GM23248 (cell line): ENCODE measurements at regions not wholly inside any gene's neighbourhood (a gene's known extent, or its start where the extent isn't known, plus 50 kb on each side); places are given as distances from the start of the nearest gene placed in this dataset.

Experiments used
- DNase-seq: peaks from one replicate; pipeline ENCODE4 v3.0.0-alpha.2; 2015
- H2AFZ ChIP-seq: fragments of 200-600 bp; sonication (generic); 2 replicates; pipeline ENCODE4 v1.6.1; 2016; ENCODE audit warnings: antibody characterized with exemption
- H3F3A ChIP-seq: fragments of 200-600 bp; sonication (generic); 2 replicates; pipeline ENCODE4 v1.6.1; 2016; ENCODE audit warnings: mild to moderate bottlenecking, antibody characterized with exemption, mixed run types; ENCODE audit not compliant: insufficient read depth
- H3K27ac ChIP-seq: fragments of 200-600 bp; sonication (generic); 2 replicates; pipeline ENCODE4 v1.5.1; 2016; ENCODE audit warnings: mild to moderate bottlenecking
- H3K27me3 ChIP-seq: fragments of 200-600 bp; sonication (generic); replicated peaks from 2 replicates; pipeline ENCODE4 v1.6.1; 2016; ENCODE audit warnings: mild to moderate bottlenecking; ENCODE audit not compliant: insufficient read depth
- H3K36me3 ChIP-seq: fragments of 200-600 bp; sonication (generic); 2 replicates; pipeline ENCODE4 v1.6.1; 2016; ENCODE audit warnings: low read depth, mild to moderate bottlenecking
- H3K4me1 ChIP-seq: fragments of 200-600 bp; sonication (generic); 2 replicates; pipeline ENCODE4 v1.6.1; 2016; ENCODE audit warnings: mild to moderate bottlenecking; ENCODE audit not compliant: insufficient read depth
- H3K4me2 ChIP-seq: fragments of 200-600 bp; sonication (generic); one replicate; pipeline ENCODE4 v1.6.1; 2016; ENCODE audit warnings: mild to moderate bottlenecking; ENCODE audit not compliant: unreplicated experiment
- H3K4me3 ChIP-seq: fragments of 200-600 bp; sonication (generic); 2 replicates; pipeline ENCODE4 v1.5.1; 2016; ENCODE audit warnings: mild to moderate bottlenecking
- H3K79me2 ChIP-seq: fragments of 200-600 bp; sonication (generic); 2 replicates; pipeline ENCODE4 v1.6.1; 2016; ENCODE audit warnings: mild to moderate bottlenecking; ENCODE audit not compliant: insufficient read depth
- H3K9ac ChIP-seq: fragments of 200-600 bp; sonication (generic); 2 replicates; pipeline ENCODE4 v1.6.1; 2016; ENCODE audit warnings: mild to moderate bottlenecking
- H3K9me2 ChIP-seq: fragments of 200-600 bp; sonication (generic); 2 replicates; pipeline ENCODE4 v1.6.1; 2016; ENCODE audit warnings: mixed run types, mild to moderate bottlenecking, moderate library complexity; ENCODE audit not compliant: insufficient read depth
- H3K9me3 ChIP-seq: fragments of 200-600 bp; sonication (generic); one replicate; pipeline ENCODE4 v1.6.1; 2017; ENCODE audit warnings: low read depth
- H4K20me1 ChIP-seq: fragments of 200-600 bp; sonication (generic); 2 replicates; pipeline ENCODE4 v1.6.0; 2016; ENCODE audit not compliant: insufficient read depth
- EZH2 ChIP-seq: fragments of 200-600 bp; sonication (generic); IDR thresholded peaks from 2 replicates; pipeline ENCODE4 v1.6.1; 2018; ENCODE audit warnings: antibody characterized with exemption, mild to moderate bottlenecking; ENCODE audit not compliant: insufficient read depth, poor library complexity, severe bottlenecking
- EZH2phosphoT487 ChIP-seq: fragments of 200-600 bp; sonication (generic); IDR thresholded peaks from 2 replicates; pipeline ENCODE4 v1.6.1; 2018; ENCODE audit warnings: antibody characterized with exemption, moderate library complexity, mild to moderate bottlenecking, low read depth; ENCODE audit not compliant: insufficient read depth
- WGBS, 2 experiments: methylation state at CpG; one replicate each; pipeline ENCODE4 v1.1.6; 2015 to 2017; ENCODE audit warnings: low lambda C conversion rate in 2 of 2, low coverage in 1 of 2; ENCODE audit errors: missing lambda C conversion rate in 2 of 2; 5-methylcytosine and 5-hydroxymethylcytosine counted together
- in situ Hi-C: fragments of 300-500 bp; cut with MboI; formaldehyde crosslinking; loops from 2 replicates; pipeline ENCODE4 v1.15.0; 2020

DNA sequence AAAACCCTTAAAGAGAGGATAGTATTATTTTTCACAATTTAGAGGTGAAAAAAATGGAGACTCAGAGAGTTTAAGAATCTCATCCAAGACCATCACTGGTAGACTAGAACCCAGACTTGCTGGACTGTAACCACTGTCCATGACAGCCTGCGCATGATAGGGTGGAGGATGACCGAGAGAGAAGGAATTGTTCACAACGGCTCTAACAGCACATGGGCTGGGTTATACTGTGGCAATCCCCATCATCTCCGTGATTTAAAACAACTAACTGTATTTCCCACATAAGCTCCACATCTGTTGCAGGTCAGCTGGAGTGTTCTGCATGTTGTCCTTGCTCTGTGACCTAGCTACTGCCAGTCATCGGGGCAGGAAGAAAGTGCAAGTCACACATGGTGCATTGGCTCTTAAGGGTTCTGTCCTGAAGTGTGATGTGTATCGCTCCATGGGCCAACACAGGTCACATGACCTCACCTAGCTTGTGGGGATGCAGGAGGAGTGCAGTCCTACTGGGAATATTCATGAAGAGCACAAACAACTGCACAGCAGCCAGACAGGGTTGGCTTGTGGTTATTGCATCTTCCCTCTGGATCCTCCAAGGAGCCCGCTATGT is 131.2 kb upstream of the MPHOSPH6 start:
- no peaks in the 10 kb centered on the region for H3K36me3 ChIP-seq
- no peak overlapping the region for H3K4me2 ChIP-seq
- H3K9me3 ChIP-seq: no peaks in the 10 kb centered on the region
- H3K27me3 ChIP-seq: no peaks in the 10 kb centered on the region
- no peak overlapping the region for H3K27ac ChIP-seq
- no peak for DNase-seq
- in situ Hi-C loops: no loop called here
- no peaks in the 10 kb centered on the region for H3K79me2 ChIP-seq
- H3F3A ChIP-seq: no peaks in the 10 kb centered on the region
- H2AFZ ChIP-seq: no peak overlapping the region
- TF ChIP-seq EZH2: no peak
- TF ChIP-seq EZH2phosphoT487: no peak
- no peaks in the 10 kb centered on the region for H3K9me2 ChIP-seq
- H3K4me1 ChIP-seq: no peaks in the 10 kb centered on the region
- WGBS, 2 experiments: 55 to 58% methylated on average over 7 of the region's 7 CpGs
- H4K20me1 ChIP-seq: no peaks in the 10 kb centered on the region
- H3K4me3 ChIP-seq: no peak overlapping the region
- H3K9ac ChIP-seq: no peak overlapping the region

DNA sequence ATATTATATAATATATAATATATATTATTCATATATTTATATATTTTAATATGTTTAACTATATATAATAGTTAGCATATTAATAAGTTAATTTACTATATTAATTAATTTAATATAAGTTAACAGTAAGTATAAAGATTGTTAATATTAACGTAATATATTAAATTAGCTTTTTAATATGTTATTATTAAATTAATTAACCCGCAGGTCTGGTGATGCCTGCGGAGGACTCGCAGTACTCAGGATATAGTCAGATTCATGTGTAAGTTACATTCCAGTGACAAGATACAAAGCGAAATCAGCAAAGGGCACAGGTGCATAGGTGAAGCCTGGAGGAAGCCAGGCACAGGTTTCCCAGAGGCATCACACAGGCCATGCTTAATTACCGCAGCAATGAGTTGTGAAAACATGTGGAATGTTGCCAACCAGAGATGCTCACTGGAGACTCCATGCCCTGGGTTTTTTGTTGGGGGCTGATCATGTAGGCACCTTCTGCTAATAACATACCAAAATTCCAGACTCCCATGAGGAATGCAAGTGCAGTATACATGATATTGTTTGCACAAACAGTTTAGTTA is 130.4 kb upstream of the MPHOSPH6 start:
- no peak overlapping the region for H3K4me2 ChIP-seq
- H3K4me1 ChIP-seq: no peaks in the 10 kb centered on the region
- H3K36me3 ChIP-seq: no peaks in the 10 kb centered on the region
- H3K9me2 ChIP-seq: no peaks in the 10 kb centered on the region
- DNase-seq: no peak
- 69 to 72% methylated on average over 6 of the region's 6 CpGs for WGBS, 2 experiments
- in situ Hi-C loops: no loop called here
- TF ChIP-seq EZH2phosphoT487: no peak
- H3K9me3 ChIP-seq: no peaks in the 10 kb centered on the region
- H3F3A ChIP-seq: no peaks in the 10 kb centered on the region
- no peaks in the 10 kb centered on the region for H3K79me2 ChIP-seq
- H2AFZ ChIP-seq: no peak overlapping the region
- no peak overlapping the region for H3K27ac ChIP-seq
- no peak overlapping the region for H3K4me3 ChIP-seq
- no peak overlapping the region for H3K9ac ChIP-seq
- H4K20me1 ChIP-seq: no peaks in the 10 kb centered on the region
- H3K27me3 ChIP-seq: no peaks in the 10 kb centered on the region

DNA sequence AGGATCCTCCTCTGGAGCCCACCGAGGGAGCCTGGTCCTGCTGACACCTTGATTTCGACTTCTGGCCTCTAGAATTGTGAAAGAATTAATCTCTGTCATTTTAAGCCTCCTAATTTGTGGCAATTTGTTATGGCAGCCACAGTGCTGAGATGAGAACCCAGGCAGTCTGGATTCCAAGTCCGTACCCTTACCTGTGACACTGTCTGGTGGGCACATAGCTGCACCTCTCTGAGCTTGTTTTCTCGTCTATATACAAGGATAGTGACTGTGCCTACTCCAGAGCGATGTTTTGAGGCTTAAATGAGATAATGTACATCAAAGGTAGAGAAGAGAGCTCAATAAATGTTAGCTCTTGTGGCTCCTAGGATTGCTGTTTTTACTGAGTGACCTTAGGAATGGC is 128.4 kb upstream of the MPHOSPH6 start:
- Histone ChIP-seq H4K20me1 (no peaks in the 10 kb centered on the region), H3K4me3 (no peak overlapping the region), H3K4me1 (no peaks in the 10 kb centered on the region), H3K9me3 (no peaks in the 10 kb centered on the region), H3K4me2 (no peak overlapping the region), H3K27ac (no peak overlapping the region), H3K9me2 (no peaks in the 10 kb centered on the region), H3K36me3 (no peaks in the 10 kb centered on the region), H2AFZ (no peak overlapping the region), H3K9ac (no peak overlapping the region), H3K79me2 (no peaks in the 10 kb centered on the region), H3K27me3 (no peaks in the 10 kb centered on the region), H3F3A (no peaks in the 10 kb centered on the region)
- in situ Hi-C loops: no loop called here
- TF ChIP-seq EZH2: no peak
- no peak for TF ChIP-seq EZH2phosphoT487
- DNase-seq: no peak
- WGBS, 2 experiments: 28 to 43% methylated on average over 5 of the region's 5 CpGs

GRCh38 chr16:82295290-82296201 is 125.5 kb upstream of the MPHOSPH6 start:
- Histone ChIP-seq H3K27ac (no peak overlapping the region), H3K27me3 (no peaks in the 10 kb centered on the region; the same call in 1 of the 2 replicates), H3K9me2 (no peaks in the 10 kb centered on the region), H3K79me2 (no peaks in the 10 kb centered on the region), H3K4me3 (no peak overlapping the region), H4K20me1 (no peaks in the 10 kb centered on the region), H3K4me1 (no peaks in the 10 kb centered on the region), H3K36me3 (no peaks in the 10 kb centered on the region), H3F3A (no peaks in the 10 kb centered on the region), H3K4me2 (no peak overlapping the region), H3K9me3 (no peaks in the 10 kb centered on the region), H3K9ac (no peak overlapping the region), H2AFZ (no peak overlapping the region)
- whole genome bisulfite sequencing, 2 experiments: 65 to 70% methylated on average over 9 of the region's 9 CpGs
- TF ChIP-seq EZH2: no peak
- TF ChIP-seq EZH2phosphoT487: no peak
- in situ Hi-C loops: no loop called here
- no peak for DNase-seq
